Fibroblast of peridontal ligament (primary cell): ENCODE measurements at regions not wholly inside any gene's neighbourhood (a gene's known extent, or its start where the extent isn't known, plus 50 kb on each side); places are given as distances from the start of the nearest gene placed in this dataset.

Experiments
- DNase-seq: peaks from one replicate; pipeline ENCODE4 v3.0.0-alpha.2; 2010; ENCODE audit errors: extremely low read depth

DNA sequence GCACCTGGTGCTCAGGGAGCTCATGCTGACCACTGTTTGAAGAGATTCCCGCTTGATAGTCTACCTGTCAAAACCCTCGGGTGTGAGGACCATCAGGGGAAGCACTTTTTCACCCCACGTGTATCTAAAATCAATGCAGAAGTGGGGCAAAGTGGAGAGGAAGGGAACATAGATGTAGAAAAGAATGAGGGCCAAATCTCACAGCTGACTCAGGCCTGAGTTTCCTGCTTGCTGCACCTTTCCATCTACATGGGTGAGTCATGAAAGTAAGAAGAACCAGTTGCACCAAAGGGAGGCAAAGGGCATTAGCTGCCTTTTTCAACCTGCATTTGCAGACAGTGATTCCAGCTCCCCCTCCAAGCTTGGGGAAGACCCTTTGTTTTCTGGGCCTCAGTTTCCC, 100.2 kb upstream of the MYCN start:
- no peak for DNase-seq

DNA sequence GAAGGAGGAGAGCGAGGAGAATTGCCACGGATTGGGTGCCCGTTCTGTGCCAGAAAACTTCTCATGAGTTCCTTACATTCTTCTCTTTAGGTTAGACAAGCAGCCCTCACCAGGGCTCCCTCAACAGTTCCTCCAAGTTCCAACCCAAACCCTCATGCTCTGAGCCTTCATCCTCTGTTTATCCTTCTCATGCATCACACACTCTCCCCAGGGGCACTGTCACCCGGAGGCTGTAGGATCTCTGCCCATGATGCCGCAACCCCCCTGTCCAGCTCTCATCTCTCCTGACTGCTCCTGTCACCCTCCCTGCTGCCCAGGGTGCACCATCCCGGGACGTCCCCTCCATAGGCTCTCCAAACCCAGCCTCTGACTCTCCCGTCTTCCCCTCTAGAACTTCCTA, 99.4 kb upstream of the MYCN start:
- DNase-seq: no peak

DNA sequence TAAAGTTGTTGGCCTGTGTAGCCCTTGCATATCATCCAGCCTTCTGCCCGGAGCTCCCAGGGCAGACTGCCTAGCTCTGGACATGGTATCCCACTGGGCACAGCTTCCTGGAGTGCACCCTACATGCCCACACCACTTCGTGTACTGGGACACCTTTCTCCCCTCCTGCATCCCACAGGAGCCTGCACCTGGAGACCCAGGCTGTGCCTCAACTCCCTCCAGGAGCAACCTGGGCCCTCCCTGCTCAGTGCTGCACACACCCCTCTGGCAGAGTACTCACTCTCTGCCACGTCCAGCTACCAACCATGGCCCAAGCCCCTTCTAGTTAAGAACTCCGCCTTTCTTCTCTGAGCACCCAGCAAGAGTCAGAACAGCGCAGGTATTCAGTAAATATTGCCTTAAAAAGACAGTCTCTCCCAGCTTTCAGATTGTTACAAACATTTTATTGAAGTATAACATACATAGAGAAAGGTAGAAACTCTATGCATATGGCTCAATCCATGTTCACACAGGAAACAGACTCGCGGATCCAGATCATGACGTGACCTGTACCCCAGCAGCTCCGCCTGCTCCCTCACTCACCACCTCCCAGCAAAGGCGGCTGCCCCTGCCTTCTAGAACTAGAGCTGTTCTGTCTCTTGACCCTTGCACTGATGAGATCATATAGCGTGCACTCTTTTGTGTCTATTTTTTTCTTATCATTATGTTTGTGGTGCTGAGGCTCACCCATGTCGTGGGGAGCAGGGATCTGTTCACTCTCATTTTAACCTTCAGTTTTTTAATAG, 98.4 kb upstream of the MYCN start:
- DNase-seq: no peak

DNA sequence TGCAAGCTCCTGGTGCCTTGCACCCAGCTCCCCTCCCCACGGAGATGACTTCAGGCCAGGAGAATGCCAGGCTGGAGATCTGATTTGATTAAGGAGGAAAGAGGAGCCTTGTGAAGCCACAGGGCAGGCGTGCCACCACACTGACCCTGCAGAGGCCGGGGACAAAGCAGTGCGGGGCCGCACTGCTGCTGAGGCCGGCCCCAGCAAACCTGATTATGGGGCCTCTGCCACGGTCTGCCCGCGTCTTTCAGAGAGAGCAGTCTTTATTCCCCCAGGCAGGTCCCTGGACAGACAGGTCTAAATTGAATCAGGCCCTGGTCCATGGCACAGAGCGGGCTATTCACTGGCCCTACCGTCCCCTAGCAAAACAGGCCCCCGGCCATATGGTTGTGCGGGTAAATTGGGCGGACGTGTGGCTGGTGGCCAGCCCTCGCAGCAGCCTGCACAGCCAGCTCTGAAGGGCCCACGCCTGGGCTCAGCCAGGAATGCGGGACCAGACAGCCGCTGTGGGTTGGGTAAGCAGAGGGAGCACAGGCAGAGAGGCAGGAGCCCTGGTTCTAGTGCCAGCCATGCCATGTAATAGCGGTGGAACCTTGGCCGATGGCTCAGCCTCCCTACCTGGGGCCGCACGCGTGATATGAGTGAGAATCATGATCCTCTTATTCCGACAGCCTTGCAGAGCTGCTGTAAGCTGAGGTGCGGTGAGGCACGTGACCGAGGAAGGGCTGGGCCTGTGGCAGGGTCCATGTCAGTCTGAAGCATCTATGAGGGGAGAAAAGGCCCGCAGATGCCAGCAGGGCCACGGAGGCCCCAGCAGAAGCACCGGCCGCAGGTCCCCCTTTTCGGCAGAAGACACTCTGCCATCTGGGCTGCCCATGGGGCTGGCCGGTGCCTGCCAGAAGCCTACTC, 97.3 kb upstream of the MYCN start:
- DNase-seq: no peak

DNA sequence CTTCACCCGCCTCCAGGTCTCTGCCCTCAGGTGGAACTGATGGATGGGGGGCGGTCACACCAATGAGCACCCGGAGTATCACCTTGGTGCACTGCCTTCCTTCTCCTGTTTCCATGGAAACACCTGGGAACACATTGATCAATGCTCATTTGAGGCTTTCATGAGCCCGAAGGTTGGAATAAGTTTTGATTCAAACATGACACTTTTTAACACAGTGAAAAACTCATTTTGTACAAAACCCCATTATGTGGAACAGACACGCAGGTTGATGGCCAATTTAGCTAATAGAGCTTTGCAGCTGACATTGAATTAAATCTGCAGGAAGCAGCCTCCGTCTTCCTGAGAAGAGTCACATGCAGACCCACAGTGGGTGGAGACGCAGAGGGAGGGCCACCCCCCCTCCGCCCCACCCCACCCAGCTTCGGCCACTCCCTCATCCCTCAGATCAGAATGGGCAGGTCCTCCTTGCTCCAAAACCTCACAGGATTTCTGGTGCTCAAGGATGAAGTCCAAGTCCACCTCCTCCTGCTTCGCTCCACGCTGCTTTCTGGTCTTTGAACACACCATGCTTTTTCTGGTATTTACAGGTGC, 96.0 kb upstream of the MYCN start:
- no peak for DNase-seq

DNA sequence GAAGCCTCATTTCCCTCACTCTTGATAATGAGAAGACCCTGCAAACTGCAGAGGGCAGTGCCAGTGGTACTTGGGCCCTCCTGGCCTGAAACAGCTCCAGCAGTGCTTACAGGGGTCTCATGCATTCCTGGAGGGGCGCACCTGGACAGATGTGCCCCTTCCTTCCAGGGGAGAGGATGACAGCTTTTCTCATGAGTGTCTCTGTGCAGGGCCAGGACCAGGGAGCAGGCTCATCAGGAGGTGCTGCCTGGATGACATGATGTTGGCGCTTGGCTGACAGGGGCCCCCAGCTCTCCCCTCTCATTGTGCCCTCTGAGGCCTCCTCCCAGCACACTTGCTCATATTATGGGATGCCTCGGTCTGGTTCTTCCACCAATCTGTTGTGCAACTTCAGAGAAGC, 95.1 kb upstream of the MYCN start:
- DNase-seq: no peak

DNA sequence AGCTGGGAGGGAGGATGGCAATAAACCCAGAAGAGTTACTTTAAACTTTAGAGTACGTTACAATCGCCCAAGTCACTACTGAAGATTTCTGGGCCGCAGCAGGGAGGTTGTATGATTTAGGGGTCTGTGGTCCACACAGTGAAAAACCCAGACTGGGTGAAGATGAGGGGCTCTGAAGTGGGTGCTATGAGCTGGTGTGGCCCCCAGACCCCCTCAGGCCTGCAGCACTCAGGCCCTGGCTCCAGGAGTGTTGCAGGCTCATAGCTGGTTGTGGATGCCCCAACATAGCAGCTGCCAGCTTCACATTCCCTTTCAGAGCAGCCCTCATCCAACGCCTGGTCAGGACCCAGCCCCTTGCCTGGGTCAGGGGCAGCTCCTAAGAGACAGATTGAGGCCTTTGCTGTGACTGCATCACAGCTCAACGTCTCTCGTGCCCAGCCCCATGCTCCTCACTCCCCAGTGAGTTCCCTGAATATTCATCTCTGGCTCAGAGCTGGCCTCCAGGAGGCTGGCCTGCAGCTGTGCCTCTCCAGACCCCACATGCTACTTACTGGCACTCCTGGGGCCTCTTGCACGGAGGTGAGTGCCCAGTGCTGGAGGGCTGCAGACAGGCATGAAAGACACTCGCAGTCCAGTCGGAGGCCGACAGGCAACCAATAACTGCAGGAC, 94.5 kb upstream of the MYCN start:
- DNase-seq: no peak

DNA sequence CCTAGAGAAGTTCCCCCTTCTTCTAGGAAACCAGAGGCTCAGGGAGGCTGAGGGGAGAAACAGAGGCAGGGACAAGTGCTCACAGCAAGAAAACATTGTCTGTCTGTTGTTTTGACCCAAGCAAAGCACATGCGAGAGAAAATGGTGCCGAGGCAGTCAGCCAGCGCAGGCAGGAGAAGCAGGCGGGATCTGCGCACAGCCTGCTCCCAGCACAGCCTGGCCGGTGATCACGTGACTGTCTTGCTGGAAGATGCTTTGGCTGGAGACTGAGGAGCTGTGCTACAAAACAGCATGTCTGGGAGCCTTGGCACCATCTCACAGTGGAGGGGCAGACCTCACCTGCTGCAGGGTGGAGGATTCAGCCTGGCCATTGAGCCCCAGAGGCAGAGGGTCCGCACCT, 93.7 kb upstream of the MYCN start:
- no peak for DNase-seq

DNA sequence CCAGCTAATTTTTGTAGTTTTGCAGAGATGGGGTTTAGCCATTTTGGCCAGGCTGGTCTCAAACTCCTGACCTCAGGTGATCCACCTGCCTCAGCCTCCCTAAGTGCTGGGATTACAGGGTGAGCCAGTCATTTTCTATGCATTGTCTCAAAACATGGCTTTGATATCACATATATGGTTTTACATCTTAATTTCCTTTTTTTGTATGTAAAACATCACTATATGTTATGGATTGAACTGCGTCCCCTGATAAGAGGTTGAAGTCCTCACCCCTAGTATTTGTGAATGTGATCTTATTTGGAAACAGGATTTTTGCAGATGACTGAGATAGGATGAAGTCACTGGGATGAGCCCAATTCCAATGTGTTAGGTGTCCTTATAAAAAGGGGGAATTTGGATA, 89.8 kb upstream of the MYCN start:
- no peak for DNase-seq

DNA sequence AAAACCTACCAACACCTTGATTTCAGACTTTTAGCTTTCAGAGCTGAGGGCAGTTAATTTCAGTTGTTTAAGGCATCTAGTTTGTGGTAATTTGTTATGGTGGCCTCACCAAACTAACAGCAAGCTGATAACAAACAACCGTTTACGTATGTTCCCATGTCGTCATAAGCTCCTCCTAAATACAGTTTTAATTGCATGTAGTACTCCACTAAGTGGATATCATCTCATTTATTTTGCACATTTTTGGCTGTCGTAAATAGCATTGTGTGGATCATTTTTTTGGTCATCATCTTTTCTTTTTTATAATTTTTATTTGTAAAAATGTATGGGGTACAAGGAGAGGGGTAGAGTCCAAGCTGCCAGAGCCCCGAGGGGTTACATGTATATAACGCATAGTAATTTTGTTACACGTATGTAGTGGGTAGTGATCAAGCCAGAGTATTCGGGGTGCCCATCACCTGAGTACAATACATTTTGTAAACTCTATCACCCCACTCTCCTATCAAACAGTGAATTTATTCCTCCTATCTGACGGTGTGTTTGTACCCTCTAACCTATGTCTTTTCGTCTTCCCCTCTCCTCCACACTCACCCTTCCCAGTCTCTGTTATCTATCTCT, 89.2 kb upstream of the MYCN start:
- no peak for DNase-seq

DNA sequence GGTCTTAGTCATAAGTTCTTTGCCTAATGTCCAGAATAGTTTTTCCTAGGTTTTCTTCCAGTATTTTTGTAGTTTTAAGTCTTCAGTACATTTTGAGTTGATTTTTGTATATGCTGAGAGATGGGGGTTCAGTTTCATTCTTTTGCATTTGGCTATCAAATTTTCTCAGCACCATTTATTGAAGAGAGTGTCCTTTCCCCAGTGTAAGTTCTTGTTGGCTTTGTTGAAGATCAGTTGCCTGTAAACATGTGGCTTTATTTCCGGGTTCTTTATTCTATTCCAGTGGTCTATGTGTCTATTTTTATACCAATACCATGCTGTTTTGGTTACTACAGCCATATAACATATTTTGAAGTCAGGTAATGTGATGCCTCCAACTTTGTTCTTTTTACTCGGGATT, 87.5 kb upstream of the MYCN start:
- no peak for DNase-seq

DNA sequence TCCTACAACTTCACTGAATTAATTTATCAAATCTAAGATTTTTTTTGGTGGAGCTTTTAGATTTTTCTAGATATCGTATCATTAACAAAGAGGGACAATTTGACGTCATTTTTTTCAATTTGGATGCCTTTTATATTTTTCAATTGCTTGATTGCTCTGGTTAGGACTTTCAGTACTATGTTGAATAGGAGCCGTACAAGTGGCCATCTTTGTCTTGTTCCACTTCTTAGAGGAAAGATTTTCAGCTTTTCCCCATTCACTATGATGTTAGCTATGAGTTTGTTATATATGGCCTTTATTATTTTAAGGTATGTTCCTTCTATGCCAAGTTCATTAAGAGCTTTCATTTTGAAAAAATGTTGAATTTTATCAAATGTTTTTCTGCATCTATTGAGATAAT, 86.4 kb upstream of the MYCN start:
- DNase-seq: no peak

DNA sequence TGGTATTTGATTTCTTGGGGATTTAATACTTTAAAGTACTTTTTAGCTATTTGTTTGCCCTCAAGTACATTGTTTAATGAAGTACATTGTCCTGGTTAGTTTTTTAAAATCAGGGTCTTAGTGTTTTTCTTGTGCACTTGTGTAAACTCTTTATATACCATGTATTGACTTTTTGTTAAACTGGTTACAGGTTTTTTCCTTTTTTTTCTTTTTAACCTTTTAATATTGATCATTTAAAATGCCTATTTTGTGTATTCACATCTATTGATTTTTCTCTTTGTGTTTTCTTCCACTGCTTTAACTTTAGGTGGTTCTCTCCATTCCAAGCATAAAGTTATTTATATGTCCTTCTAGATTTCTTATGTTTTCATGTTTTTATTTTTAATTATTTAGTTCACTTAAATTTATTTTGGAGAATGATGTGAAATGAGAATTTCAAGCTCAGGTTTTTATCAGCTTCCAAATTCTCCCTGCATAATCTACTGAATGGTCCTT, 84.5 kb upstream of the MYCN start:
- DNase-seq: no peak

DNA sequence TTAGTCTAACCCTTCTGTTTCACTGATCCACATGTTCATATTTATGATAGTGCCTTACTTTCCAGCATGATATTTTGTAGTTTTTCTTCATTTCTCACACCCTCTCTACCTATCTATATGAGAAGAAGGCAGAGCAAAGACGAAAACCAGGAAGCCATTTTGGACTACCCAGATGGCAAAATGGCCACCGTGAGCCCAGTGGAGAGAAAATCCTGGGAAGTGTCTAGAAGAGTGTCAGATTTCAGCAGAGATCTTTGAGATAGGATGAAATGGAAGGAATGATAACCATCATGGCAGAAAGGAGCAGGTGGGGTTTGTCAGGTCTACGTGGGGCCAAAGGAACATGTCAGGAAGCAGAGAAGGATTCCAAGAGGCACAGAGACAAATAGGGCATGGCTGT, 84.0 kb upstream of the MYCN start:
- no peak for DNase-seq

DNA sequence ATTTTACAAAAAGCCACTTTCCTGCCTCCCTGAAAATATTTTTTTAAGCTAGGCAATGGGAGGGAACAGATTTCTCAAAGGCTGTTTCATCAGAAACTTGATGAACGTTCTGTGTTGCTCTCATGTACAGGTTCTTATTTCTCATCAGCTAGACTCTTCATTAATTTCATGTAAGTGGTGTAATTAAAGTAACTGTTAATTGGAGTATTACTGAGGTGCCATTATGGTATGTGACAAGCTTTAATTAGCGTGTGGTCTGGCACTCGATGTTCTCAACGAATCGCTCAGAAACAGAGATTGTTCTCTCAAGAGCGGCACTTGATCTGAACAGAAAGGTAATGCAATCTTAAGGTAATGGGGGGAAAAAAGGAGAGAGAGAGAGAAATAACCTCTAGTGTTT, 81.9 kb upstream of the MYCN start:
- DNase-seq: no peak

DNA sequence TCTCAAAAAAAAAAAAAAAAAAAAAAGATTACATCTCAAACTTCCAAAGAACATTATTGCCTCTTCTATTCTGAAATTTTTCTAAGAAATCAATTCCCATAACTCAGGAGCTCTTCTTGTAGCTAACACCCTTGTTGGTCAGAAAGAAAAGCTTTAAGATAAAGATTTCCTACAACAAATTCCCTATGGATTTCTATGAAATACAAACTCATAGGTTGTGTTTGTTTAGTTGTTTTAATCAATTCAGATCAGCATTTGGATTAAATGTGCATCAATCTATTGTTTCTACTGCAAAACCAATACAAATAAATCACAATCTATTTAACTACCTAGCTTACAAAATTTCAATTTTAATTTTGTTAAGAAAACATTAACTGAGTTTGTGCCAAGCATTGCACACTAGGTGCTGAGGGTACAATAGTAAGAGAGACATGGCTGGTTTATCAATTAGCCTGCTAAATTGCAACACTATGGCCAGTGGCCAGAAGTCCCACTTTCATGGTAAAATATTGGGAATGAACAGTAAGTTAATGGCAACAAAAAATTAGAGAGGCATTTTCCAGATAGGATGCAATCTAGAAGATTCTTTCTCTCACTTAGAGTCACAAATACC, 80.2 kb upstream of the MYCN start:
- DNase-seq: no peak

DNA sequence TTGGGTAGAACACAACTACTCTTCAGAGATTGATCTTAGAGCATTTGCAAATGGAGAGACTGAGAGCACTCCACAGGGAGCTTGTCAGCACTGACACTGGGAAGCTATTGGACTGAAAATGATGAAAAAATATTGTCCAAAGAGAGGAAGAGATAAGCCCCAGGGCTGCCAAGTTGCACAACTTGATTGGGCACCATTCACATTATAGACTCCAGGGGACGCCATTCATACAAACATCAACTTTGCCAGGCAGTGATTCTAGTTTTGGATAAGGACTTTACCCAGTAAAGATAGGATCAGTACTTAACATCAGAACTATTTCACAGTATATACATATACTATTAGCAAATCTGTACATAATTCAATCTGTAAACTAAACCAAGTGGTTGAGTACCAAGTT, 79.6 kb upstream of the MYCN start:
- no peak for DNase-seq

DNA sequence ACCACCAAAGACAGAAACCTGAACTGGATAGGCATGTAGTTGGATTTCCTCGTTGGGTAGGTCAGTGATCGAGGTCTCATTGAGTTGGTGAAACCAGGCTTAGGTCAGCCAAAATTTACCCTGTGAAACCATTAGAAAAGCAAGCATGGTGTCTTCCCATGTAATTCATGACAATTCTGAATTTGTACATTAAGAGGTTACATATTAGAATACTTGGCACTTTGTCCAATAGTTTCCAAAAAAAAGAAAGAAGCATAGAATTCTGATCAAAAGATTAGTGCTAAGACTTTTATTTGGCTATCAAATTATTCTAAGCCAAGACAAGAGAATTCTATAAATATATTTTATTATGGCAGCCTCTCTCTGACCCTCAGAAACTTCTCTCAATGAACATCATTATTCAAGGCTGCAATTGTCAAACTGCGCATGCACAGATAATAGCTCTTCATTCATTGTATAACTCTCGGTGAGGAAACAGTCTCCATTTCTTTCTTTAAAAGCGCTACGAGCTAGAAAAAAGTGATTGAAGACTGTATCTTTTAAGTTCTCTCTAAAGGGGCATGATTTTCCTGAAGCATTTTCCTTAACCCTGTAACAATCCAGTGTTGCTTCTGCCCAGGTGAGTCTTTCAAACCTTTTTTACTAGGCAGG, 79.1 kb upstream of the MYCN start:
- no peak for DNase-seq

DNA sequence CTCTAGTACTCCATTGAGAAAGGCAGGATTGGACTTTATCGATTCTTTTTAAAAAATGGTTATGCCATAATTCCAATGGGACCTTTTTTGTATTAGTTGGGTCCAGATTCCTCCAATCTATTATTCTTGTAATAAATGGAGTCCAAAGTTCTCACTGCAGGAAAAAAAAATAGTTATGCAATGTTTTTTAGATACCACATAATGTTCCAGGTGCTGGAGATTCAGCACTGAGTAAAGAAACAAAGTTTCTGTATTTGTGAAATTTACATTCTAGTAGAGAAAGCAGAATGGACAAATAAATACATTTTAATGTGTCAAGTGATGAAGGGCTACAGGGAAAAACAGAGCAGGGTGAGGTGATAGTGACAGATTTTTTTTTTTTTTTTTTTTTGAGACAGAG, 78.5 kb upstream of the MYCN start:
- DNase-seq: no peak

DNA sequence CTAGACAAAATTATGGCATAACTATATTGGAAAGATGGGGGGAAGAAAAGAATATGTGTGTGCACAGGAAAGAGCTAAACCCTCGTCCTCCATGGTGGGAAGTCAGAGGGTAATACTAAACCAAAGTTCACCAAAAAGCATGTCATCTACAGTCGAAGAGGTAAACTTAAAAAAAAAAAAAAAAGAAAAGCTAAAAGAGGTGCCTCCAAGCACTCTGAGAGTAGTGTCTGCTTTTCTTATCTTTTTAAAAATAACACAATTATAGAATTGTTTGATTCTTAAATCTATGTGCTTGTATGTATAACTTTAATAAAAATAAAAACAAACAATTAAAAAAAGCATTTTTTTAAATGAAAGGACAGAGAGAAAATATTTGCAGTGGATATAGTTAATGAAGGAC, 77.3 kb upstream of the MYCN start:
- no peak for DNase-seq
